ENCODE measurements at regions not wholly inside any gene's neighbourhood (a gene's known extent, or its start where the extent isn't known, plus 50 kb on each side); places are given as distances from the start of the nearest gene placed in this dataset.
A peak's percentile ranks its signal among the peaks of the same experiment; 100 is the strongest.

DNA sequence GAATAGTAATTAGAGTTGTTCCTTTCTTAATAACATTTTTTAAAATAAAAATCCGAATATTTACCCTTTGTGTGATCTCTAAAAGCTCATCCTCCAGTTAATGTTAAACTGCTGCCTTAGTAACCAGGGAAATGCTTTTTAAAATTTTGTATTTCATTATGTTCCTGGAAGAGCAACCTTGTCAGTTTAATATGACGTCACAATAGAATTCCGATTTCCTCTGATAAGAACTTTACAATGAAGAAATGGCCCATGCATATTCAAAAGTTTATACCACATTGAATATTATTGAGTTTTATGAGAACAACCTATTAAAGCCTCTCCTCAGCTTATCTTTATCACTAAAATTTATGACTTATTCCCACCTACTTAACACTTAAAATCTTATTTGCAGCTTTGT, 1566.6 kb downstream of the EFNB2 start:
- no peaks in the 10 kb centered on the region for H3K9me3 ChIP-seq (ENCODE audit: control insufficient read depth in 2 of 2, insufficient read depth in 1 of 2, low read depth in 1 of 2, low read length in 1 of 2)
- H3K27ac ChIP-seq (ENCODE audit: low read depth in 1 of 3, low read length in 2 of 3) = no peak overlapping the region
- no peaks in the 10 kb centered on the region for H3K36me3 ChIP-seq (ENCODE audit: control insufficient read depth in 3 of 3, insufficient read depth in 2 of 3, low read depth in 1 of 3, low read length in 3 of 3)
- FAIRE-seq (no peak), DNase-seq (no peak)
- WGBS, 3 donors = 85 to 89% (median 85%) methylated on average over 3 of the region's 3 CpGs
- no peak overlapping the region for H3K4me3 ChIP-seq (ENCODE audit: low read depth in 1 of 3, low read length in 3 of 3)
- H3K4me1 ChIP-seq (ENCODE audit: control insufficient read depth in 3 of 3, insufficient read depth in 2 of 3, low read depth in 1 of 3, low read length in 2 of 3) = no peaks in the 10 kb centered on the region
- no peaks in the 10 kb centered on the region for H3K27me3 ChIP-seq (ENCODE audit: control insufficient read depth in 3 of 3, insufficient read depth in 3 of 3, low read length in 3 of 3)

DNA sequence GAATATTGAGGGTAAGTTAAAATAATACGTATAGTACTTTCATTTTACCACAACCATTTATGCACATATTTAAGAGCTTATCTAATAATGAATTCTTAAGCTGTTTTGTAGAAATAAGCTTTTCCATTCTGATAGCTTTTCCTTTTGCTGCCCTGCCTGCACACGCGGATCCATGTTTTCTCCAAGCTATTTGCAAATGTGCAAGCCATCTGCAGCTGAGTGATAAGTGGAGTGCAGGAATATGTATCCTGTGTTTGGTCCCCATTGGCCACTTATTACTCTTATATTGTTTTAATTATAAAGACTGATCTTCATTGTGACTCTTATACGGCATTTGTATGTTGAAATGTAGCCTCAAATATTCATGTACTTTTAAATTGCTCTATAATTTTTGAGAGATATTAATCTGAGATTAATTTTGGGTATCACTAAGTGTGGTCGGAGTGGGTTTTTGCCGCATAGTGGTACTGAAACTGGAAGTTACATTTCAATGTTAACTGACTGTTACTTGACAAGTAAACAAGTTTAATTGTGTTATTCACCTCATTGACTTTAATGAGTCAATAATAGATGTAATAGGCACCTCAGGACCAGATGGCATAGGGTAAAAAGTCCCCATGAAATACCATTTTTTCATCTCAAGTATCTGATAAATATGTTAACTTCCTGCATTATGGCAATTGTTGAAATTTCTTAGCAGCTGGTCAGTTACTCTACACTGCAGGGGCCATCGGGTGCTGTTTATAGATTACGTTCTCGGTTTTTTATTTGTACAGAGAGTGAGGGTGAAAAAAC, 1567.4 kb downstream of the EFNB2 start:
- DNase-seq (no peak), FAIRE-seq (no peak)
- Histone ChIP-seq H3K4me1 (ENCODE audit: control insufficient read depth in 3 of 3, insufficient read depth in 2 of 3, low read depth in 1 of 3, low read length in 2 of 3) (no peaks in the 10 kb centered on the region), H3K4me3 (ENCODE audit: low read depth in 1 of 3, low read length in 3 of 3) (no peak overlapping the region), H3K36me3 (ENCODE audit: control insufficient read depth in 3 of 3, insufficient read depth in 2 of 3, low read depth in 1 of 3, low read length in 3 of 3) (no peaks in the 10 kb centered on the region), H3K27ac (ENCODE audit: low read depth in 1 of 3, low read length in 2 of 3) (no peak overlapping the region), H3K27me3 (ENCODE audit: control insufficient read depth in 3 of 3, insufficient read depth in 3 of 3, low read length in 3 of 3) (no peaks in the 10 kb centered on the region), H3K9me3 (ENCODE audit: control insufficient read depth in 2 of 2, insufficient read depth in 1 of 2, low read depth in 1 of 2, low read length in 1 of 2) (no peaks in the 10 kb centered on the region)
- WGBS, 3 donors = 83 to 92% (median 86%) methylated on average over 9 of the region's 9 CpGs

DNA sequence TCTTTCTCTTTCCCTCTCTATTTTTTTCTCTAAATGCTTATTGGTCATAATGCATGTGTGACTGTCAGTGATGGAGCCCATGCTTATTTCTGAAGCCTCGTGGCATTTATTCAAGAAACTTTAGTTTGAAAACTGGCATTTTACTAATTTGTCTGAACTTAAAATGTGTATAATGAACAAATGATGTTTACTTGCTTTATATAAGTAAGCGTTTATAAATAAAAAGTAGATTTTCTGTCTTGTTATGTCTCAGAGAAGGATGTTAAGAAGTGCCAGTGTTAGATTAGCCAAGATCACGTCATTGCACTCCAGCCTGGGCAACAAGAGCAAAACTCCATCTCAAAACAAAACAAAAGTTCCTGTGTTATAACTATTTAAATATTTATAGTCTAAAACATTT, 1568.1 kb downstream of the EFNB2 start:
- Histone ChIP-seq H3K9me3 (ENCODE audit: control insufficient read depth in 2 of 2, insufficient read depth in 1 of 2, low read depth in 1 of 2, low read length in 1 of 2) (no peaks in the 10 kb centered on the region), H3K4me3 (ENCODE audit: low read depth in 1 of 3, low read length in 3 of 3) (no peak overlapping the region), H3K36me3 (ENCODE audit: control insufficient read depth in 3 of 3, insufficient read depth in 2 of 3, low read depth in 1 of 3, low read length in 3 of 3) (no peaks in the 10 kb centered on the region), H3K4me1 (ENCODE audit: control insufficient read depth in 3 of 3, insufficient read depth in 2 of 3, low read depth in 1 of 3, low read length in 2 of 3) (no peaks in the 10 kb centered on the region), H3K27me3 (ENCODE audit: control insufficient read depth in 3 of 3, insufficient read depth in 3 of 3, low read length in 3 of 3) (no peaks in the 10 kb centered on the region), H3K27ac (ENCODE audit: low read depth in 1 of 3, low read length in 2 of 3) (no peak overlapping the region)
- WGBS, 3 donors = 46 to 50% (median 46%) methylated on average over 3 of the region's 3 CpGs
- FAIRE-seq (no peak), DNase-seq (no peak)

DNA sequence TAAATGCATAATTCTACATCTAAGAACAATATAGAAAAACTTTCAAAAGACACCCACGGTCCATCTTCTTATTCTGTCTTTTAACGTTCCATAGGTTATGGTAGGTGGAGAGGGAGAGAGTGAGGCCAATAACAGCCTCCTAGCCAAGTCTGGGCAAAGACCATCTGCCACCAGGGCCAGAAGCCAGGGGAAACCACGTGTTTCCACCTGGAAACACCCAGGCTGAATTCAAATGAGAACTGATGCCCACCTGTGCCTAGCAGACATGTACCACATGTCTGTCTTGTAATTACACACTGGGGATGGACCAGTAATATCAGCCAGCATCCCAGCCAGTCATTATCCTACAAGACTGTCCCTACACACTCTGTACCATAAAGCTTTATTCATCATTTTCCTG, 1573.1 kb downstream of the EFNB2 start:
- no peak for DNase-seq
- no peak for FAIRE-seq
- 60 to 73% (median 67%) methylated on average over 3 of the region's 3 CpGs for WGBS, 3 donors

DNA sequence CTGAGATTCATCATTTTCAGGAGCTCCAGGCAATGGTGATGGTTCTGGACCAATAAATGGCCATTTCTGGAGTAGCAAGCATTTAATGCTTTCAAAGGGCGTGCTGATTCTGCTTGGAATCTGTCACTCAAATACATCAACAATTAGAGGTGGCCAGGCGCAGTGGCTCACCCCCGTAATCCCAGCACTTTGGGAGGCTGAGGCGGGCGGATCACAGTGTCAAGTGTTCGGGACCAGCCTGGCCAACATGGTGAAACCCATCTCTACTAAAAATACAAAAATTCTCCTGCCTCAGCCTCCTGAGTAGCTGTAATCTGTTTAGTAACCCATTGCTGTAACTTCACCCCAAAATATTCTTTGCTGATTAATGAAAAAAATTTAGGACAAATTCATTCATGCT, 1574.2 kb downstream of the EFNB2 start:
- H3K27me3 ChIP-seq (ENCODE audit: control insufficient read depth in 3 of 3, insufficient read depth in 3 of 3, low read length in 3 of 3) = no peaks in the 10 kb centered on the region
- FAIRE-seq (no peak), DNase-seq (no peak)
- no peaks in the 10 kb centered on the region for H3K4me1 ChIP-seq (ENCODE audit: control insufficient read depth in 3 of 3, insufficient read depth in 2 of 3, low read depth in 1 of 3, low read length in 2 of 3)
- no peak overlapping the region for H3K4me3 ChIP-seq (ENCODE audit: low read depth in 1 of 3, low read length in 3 of 3)
- no peaks in the 10 kb centered on the region for H3K36me3 ChIP-seq (ENCODE audit: control insufficient read depth in 3 of 3, insufficient read depth in 2 of 3, low read depth in 1 of 3, low read length in 3 of 3)
- H3K9me3 ChIP-seq (ENCODE audit: control insufficient read depth in 2 of 2, insufficient read depth in 1 of 2, low read depth in 1 of 2, low read length in 1 of 2) = peaks cover 0 to 3% of the 10 kb centered on the region in 2 donors
- H3K27ac ChIP-seq (ENCODE audit: low read depth in 1 of 3, low read length in 2 of 3) = no peak overlapping the region
- 84 to 93% (median 89%) methylated on average over 6 of the region's 6 CpGs for WGBS, 3 donors

More for the DNA sequence above, 1573.1 kb downstream of the EFNB2 start:
- Histone ChIP-seq H3K4me1 (ENCODE audit: control insufficient read depth in 3 of 3, insufficient read depth in 2 of 3, low read depth in 1 of 3, low read length in 2 of 3) (no peaks in the 10 kb centered on the region), H3K27me3 (ENCODE audit: control insufficient read depth in 3 of 3, insufficient read depth in 3 of 3, low read length in 3 of 3) (no peaks in the 10 kb centered on the region), H3K9me3 (ENCODE audit: control insufficient read depth in 2 of 2, insufficient read depth in 1 of 2, low read depth in 1 of 2, low read length in 1 of 2) (peaks cover 0 to 3% of the 10 kb centered on the region in 2 donors), H3K4me3 (ENCODE audit: low read depth in 1 of 3, low read length in 3 of 3) (no peak overlapping the region), H3K27ac (ENCODE audit: low read depth in 1 of 3, low read length in 2 of 3) (no peak overlapping the region), H3K36me3 (ENCODE audit: control insufficient read depth in 3 of 3, insufficient read depth in 2 of 3, low read depth in 1 of 3, low read length in 3 of 3) (no peaks in the 10 kb centered on the region)

DNA sequence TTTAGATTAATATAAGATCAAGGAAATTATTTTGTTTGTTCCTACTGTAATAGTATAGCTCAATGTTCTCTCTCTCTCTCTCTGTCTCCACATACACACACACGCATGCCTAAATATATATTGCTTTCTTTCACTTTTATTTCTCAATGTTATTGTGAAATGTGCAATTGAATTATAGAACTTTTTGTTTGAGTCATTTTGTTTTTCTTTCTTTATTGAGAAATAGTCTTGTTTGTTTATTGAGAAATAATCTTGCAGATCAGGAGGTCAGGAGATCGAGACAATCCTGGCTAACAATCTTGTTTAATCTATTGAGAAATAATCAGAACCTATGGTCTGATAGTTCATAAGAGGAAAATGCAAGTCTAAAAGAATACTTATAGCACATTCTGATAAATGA, 1581.3 kb downstream of the EFNB2 start:
- WGBS, 3 donors = 52 to 63% (median 62%) methylated on average over 2 of the region's 2 CpGs
- no peak for FAIRE-seq

DNA sequence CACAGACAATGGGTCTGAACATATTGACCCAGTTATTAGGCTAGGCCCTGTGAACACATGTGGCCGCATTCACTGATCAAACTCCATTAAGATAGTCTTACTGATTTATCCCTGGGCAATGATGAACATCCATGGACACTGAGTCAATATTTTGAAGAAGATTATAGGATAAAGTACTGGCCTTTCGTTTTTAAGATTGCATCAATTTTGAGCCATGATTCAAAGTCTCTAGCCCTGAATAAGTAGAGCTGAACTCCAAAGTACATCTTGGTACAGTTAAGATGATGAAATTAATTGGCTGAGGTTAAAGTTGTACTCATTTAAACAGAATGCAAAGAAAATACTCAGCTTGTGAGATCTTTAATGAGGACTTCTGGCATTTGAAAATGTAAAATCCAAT, 1581.9 kb downstream of the EFNB2 start:
- H3K9me3 ChIP-seq (ENCODE audit: control insufficient read depth in 2 of 2, insufficient read depth in 1 of 2, low read depth in 1 of 2, low read length in 1 of 2) = no peaks in the 10 kb centered on the region
- no peak for FAIRE-seq
- DNase-seq = no peak
- H3K4me1 ChIP-seq (ENCODE audit: control insufficient read depth in 3 of 3, insufficient read depth in 2 of 3, low read depth in 1 of 3, low read length in 2 of 3) = no peaks in the 10 kb centered on the region
- WGBS, 3 donors = 41 to 50% (median 46%) methylated on average over 2 of the region's 2 CpGs
- no peak overlapping the region for H3K4me3 ChIP-seq (ENCODE audit: low read depth in 1 of 3, low read length in 3 of 3)
- H3K36me3 ChIP-seq (ENCODE audit: control insufficient read depth in 3 of 3, insufficient read depth in 2 of 3, low read depth in 1 of 3, low read length in 3 of 3) = no peaks in the 10 kb centered on the region
- H3K27ac ChIP-seq (ENCODE audit: low read depth in 1 of 3, low read length in 2 of 3) = no peak overlapping the region
- H3K27me3 ChIP-seq (ENCODE audit: control insufficient read depth in 3 of 3, insufficient read depth in 3 of 3, low read length in 3 of 3) = no peaks in the 10 kb centered on the region

More for the DNA sequence above, 1581.3 kb downstream of the EFNB2 start:
- H3K27ac ChIP-seq (ENCODE audit: low read depth in 1 of 3, low read length in 2 of 3) = no peak overlapping the region
- H3K4me1 ChIP-seq (ENCODE audit: control insufficient read depth in 3 of 3, insufficient read depth in 2 of 3, low read depth in 1 of 3, low read length in 2 of 3) = no peaks in the 10 kb centered on the region
- H3K4me3 ChIP-seq (ENCODE audit: low read depth in 1 of 3, low read length in 3 of 3) = no peak overlapping the region
- no peaks in the 10 kb centered on the region for H3K27me3 ChIP-seq (ENCODE audit: control insufficient read depth in 3 of 3, insufficient read depth in 3 of 3, low read length in 3 of 3)
- DNase-seq = no peak
- H3K9me3 ChIP-seq (ENCODE audit: control insufficient read depth in 2 of 2, insufficient read depth in 1 of 2, low read depth in 1 of 2, low read length in 1 of 2) = no peaks in the 10 kb centered on the region
- no peaks in the 10 kb centered on the region for H3K36me3 ChIP-seq (ENCODE audit: control insufficient read depth in 3 of 3, insufficient read depth in 2 of 3, low read depth in 1 of 3, low read length in 3 of 3)

DNA sequence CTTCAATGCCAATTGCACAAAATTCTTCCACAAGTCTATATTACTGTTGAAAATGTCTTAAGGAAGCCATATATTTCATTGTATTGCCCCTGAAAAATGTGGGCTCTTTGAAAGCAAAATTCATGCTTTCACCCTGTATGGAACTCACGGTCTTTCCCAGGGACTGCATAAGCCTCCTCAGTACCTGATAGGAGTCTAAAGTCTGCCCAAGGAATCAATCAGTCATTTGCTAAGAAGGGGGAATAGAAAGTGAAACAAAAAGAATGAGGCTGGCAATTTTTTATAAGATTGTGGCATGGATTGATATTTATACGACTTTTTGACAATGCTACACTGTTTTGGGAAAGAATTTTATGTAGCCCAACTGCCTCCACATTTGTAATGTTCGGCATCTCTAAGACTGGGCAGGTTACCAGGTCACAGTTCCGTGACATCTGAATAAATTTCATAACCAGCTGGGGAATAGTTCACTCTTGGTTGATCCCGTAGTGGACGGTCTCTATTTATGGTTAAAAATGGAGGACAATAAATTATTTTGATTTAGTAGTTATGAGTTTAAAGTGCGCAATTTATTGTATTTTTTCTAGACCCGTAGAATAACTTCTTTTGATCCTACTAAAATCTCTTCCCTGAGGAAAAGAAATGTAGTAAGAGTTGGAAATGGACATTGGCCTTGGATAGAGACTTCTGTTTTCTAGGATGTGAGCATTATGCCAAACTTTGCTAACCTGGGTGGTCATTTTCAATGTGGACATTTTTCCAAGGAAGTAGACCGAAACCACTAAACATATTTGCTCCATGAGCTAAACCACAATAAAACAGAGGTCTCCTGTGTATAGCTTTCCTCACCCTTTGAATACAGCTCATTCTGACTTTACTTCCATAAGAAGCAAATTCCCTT, 1585.4 kb downstream of the EFNB2 start:
- Histone ChIP-seq H3K27me3 (ENCODE audit: control insufficient read depth in 3 of 3, insufficient read depth in 3 of 3, low read length in 3 of 3) (no peaks in the 10 kb centered on the region), H3K9me3 (ENCODE audit: control insufficient read depth in 2 of 2, insufficient read depth in 1 of 2, low read depth in 1 of 2, low read length in 1 of 2) (no peaks in the 10 kb centered on the region), H3K27ac (ENCODE audit: low read depth in 1 of 3, low read length in 2 of 3) (no peak overlapping the region), H3K36me3 (ENCODE audit: control insufficient read depth in 3 of 3, insufficient read depth in 2 of 3, low read depth in 1 of 3, low read length in 3 of 3) (no peaks in the 10 kb centered on the region), H3K4me3 (ENCODE audit: low read depth in 1 of 3, low read length in 3 of 3) (no peak overlapping the region), H3K4me1 (ENCODE audit: control insufficient read depth in 3 of 3, insufficient read depth in 2 of 3, low read depth in 1 of 3, low read length in 2 of 3) (no peaks in the 10 kb centered on the region)
- FAIRE-seq = no peak
- DNase-seq = peak in 1 of 2 donors; percentile 38
- 61 to 74% (median 66%) methylated on average over 9 of the region's 9 CpGs for WGBS, 3 donors
